ENCODE measurements at regions not wholly inside any gene's neighbourhood (a gene's known extent, or its start where the extent isn't known, plus 50 kb on each side); places are given as distances from the start of the nearest gene placed in this dataset.

DNA sequence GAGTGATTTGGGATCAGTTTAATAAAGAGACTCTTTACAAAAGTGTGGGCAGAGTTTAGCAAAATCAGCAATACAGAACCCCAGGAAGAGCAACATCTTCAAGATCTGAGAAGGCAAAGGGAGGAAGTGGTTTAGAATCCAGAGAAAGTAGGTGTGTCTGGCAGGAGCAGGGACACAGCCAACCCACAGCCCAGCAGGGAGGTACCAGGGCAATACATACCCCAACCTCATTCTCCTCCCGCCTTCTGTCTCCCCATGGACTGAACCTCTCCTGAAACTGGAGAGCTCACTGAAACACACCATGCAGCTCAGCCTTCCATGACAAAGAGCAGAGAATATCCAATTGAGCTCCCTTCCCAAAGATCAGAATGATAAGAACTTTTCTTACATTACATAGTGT lies 283.4 kb downstream of the PRELID2 start (continued):
- TF ChIP-seq JUNB (IDR thresholded peaks at IDR 0.05), result no peak

DNA sequence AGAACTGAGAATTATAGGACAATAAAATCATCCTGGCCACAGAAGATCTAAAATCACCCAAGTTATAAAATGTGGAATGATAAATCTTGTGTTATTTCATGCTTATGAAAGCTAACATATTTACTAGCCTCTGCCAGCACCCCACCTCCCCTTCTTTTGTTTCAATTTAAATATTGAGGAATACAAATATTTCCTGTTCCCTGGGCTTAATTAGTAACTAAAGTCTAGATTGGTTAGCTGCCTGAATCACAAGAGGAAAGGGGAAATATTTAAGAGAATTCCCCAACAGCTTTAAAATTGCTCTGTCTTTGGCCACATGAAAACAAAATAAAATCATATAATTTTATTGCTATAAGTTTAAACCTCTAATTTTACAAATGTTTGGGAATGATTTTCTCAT lies 287.0 kb downstream of the PRELID2 start:
- no peaks in the 10 kb centered on the region for H3K4me1 ChIP-seq
- no peak overlapping the region for H3K4me3 ChIP-seq
- H3K27ac ChIP-seq, result no peak overlapping the region
- H3K9me3 ChIP-seq, result no peaks in the 10 kb centered on the region
- ChIA-PET CTCF (no interaction called here), POLR2A (no interaction called here)
- TF ChIP-seq HOXB5 (CRISPR knock-in tag; IDR thresholded peaks at IDR 0.05) (no peak), SMC3 (IDR thresholded peaks at IDR 0.05) (no peak), HDAC2 (IDR thresholded peaks at IDR 0.05) (no peak)
- FAIRE-seq (no peak), DNase-seq (ENCODE audit: low read depth in 1 of 2, low spot score in 1 of 2) (no peak), ATAC-seq (no peak)
- H3K4me2 ChIP-seq, result no peak overlapping the region

DNA sequence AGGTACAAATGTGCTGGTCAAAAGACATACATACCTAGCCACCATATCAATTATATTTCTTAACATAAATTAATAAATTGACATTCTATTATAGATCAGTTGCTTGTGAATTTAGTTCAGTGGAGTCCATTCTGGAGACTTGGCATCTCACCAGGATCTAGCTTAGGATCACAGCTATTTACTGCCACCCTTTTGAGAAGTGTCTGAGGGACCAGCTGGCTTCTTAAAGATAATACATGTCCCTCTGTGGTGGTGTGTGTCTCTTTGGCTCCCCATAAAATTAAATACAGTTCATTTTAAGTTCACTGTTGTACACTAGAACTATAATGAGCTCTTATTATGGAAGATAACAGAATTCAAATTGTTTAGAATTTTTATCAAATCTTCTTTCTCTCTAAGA lies 290.7 kb downstream of the PRELID2 start:
- no peak for FAIRE-seq
- no peak for DNase-seq (ENCODE audit: low read depth in 1 of 2, low spot score in 1 of 2)
- H3K9me3 ChIP-seq, result no peaks in the 10 kb centered on the region
- ATAC-seq, result no peak
- ChIA-PET POLR2A (no interaction called here), CTCF (no interaction called here)
- H3K4me2 ChIP-seq, result no peak overlapping the region
- H3K4me3 ChIP-seq, result no peak overlapping the region
- TF ChIP-seq, protein P1, sequence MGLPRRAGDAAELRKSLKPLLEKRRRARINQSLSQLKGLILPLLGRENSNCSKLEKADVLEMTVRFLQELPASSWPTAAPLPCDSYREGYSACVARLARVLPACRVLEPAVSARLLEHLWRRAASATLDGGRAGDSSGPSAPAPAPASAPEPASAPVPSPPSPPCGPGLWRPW (IDR thresholded peaks at IDR 0.05), result no peak
- TF ChIP-seq, protein P2, sequence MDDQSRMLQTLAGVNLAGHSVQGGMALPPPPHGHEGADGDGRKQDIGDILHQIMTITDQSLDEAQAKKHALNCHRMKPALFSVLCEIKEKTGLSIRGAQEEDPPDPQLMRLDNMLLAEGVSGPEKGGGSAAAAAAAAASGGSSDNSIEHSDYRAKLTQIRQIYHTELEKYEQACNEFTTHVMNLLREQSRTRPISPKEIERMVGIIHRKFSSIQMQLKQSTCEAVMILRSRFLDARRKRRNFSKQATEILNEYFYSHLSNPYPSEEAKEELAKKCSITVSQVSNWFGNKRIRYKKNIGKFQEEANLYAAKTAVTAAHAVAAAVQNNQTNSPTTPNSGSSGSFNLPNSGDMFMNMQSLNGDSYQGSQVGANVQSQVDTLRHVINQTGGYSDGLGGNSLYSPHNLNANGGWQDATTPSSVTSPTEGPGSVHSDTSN (IDR thresholded peaks at IDR 0.05), result no peak
- no peak overlapping the region for H3K27ac ChIP-seq
- no peaks in the 10 kb centered on the region for H3K4me1 ChIP-seq

DNA sequence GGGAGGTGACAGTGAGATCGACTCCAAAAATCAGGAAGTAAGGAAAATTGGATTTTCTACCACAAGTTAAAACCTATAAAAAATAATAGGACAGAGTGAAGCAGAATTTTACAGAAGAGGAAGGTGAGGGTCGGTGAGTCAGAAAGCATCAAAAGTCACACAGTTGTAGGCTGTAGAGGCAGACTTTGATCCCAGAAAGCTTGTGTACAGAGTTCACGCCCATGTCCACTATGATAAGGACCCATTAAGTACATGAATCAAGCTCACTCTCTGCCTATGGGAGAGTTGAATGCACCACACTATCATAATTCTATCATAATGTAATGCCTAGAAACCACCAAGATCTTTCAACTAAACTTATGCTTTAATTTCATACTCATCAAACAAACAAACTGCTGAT lies 291.2 kb downstream of the PRELID2 start:
- Histone ChIP-seq H3K4me1 (no peaks in the 10 kb centered on the region), H3K27ac (no peak overlapping the region), H3K9me3 (no peaks in the 10 kb centered on the region), H3K4me3 (no peak overlapping the region), H3K4me2 (no peak overlapping the region)
- DNase-seq (ENCODE audit: low read depth in 1 of 2, low spot score in 1 of 2), result no peak
- POLR2A ChIA-PET, result no interaction called here
- no peak for FAIRE-seq
- CTCF ChIA-PET, result no interaction called here
- no peak for ATAC-seq
- WGBS (ENCODE audit: missing lambda C conversion rate), result 39% methylated on average over 3 of the region's 3 CpGs
- TF ChIP-seq HOXB13 (CRISPR knock-in tag; IDR thresholded peaks at IDR 0.05; ENCODE audit: low read depth), result no peak
- no peak for TF ChIP-seq NFE2L2 (conservative IDR thresholded peaks at IDR 0.05; ENCODE audit: low read length)
- no peak for TF ChIP-seq BHLHE40 (IDR thresholded peaks at IDR 0.05; ENCODE audit: low read depth, low read length)

DNA sequence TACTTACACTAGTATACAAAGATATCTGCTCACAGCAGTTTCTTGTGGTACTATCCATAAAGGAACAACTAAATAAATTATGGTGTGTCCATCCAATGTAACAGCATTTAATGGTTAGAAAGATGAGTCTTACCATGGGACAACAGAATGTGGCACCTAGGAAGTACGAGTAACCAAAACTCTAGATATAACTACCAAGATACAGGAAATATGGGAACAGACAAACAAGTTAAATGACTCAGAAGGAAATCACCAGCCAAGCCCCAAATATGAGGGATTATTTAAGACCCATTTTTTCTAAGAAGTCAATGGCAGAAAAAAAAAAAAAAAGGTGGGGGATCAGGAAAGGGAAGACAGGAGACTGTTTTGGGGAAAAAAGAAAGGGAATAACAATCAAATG lies 294.8 kb downstream of the PRELID2 start:
- ATAC-seq, result no peak

More for the DNA sequence above, 294.8 kb downstream of the PRELID2 start:
- H3K4me3 ChIP-seq, result no peak overlapping the region
- no peak for TF ChIP-seq TP53 (CRISPR knock-in tag; IDR thresholded peaks at IDR 0.05)
- TF ChIP-seq, protein P3, sequence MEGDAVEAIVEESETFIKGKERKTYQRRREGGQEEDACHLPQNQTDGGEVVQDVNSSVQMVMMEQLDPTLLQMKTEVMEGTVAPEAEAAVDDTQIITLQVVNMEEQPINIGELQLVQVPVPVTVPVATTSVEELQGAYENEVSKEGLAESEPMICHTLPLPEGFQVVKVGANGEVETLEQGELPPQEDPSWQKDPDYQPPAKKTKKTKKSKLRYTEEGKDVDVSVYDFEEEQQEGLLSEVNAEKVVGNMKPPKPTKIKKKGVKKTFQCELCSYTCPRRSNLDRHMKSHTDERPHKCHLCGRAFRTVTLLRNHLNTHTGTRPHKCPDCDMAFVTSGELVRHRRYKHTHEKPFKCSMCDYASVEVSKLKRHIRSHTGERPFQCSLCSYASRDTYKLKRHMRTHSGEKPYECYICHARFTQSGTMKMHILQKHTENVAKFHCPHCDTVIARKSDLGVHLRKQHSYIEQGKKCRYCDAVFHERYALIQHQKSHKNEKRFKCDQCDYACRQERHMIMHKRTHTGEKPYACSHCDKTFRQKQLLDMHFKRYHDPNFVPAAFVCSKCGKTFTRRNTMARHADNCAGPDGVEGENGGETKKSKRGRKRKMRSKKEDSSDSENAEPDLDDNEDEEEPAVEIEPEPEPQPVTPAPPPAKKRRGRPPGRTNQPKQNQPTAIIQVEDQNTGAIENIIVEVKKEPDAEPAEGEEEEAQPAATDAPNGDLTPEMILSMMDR (IDR thresholded peaks at IDR 0.05), result no peak
- TF ChIP-seq CBX2 (IDR thresholded peaks at IDR 0.05; ENCODE audit: borderline replicate concordance, low read depth), result no peak
- TF ChIP-seq CBX8 (IDR thresholded peaks at IDR 0.05), result no peak
- TF ChIP-seq EHF (CRISPR knock-in tag; IDR thresholded peaks at IDR 0.05), result no peak
- TF ChIP-seq, protein P2 (IDR thresholded peaks at IDR 0.05), result no peak
- TF ChIP-seq, protein P4, sequence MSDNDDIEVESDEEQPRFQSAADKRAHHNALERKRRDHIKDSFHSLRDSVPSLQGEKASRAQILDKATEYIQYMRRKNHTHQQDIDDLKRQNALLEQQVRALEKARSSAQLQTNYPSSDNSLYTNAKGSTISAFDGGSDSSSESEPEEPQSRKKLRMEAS (IDR thresholded peaks at IDR 0.05), result no peak
- TF ChIP-seq EHMT2 (IDR thresholded peaks at IDR 0.05; ENCODE audit: low read depth), result no peak
- no peak for TF ChIP-seq RCOR1 (IDR thresholded peaks at IDR 0.05; ENCODE audit: low read depth, low read length)
- TF ChIP-seq POLR2AphosphoS2 (conservative IDR thresholded peaks at IDR 0.05; ENCODE audit: low read length), result no peak
- TF ChIP-seq PHF8 (IDR thresholded peaks at IDR 0.05; ENCODE audit: borderline replicate concordance, low read depth), result no peak
- TF ChIP-seq, protein P5, sequence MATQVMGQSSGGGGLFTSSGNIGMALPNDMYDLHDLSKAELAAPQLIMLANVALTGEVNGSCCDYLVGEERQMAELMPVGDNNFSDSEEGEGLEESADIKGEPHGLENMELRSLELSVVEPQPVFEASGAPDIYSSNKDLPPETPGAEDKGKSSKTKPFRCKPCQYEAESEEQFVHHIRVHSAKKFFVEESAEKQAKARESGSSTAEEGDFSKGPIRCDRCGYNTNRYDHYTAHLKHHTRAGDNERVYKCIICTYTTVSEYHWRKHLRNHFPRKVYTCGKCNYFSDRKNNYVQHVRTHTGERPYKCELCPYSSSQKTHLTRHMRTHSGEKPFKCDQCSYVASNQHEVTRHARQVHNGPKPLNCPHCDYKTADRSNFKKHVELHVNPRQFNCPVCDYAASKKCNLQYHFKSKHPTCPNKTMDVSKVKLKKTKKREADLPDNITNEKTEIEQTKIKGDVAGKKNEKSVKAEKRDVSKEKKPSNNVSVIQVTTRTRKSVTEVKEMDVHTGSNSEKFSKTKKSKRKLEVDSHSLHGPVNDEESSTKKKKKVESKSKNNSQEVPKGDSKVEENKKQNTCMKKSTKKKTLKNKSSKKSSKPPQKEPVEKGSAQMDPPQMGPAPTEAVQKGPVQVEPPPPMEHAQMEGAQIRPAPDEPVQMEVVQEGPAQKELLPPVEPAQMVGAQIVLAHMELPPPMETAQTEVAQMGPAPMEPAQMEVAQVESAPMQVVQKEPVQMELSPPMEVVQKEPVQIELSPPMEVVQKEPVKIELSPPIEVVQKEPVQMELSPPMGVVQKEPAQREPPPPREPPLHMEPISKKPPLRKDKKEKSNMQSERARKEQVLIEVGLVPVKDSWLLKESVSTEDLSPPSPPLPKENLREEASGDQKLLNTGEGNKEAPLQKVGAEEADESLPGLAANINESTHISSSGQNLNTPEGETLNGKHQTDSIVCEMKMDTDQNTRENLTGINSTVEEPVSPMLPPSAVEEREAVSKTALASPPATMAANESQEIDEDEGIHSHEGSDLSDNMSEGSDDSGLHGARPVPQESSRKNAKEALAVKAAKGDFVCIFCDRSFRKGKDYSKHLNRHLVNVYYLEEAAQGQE (IDR thresholded peaks at IDR 0.05), result no peak
- no peak for TF ChIP-seq ZFP36 (IDR thresholded peaks at IDR 0.05; ENCODE audit: borderline replicate concordance, partially characterized antibody)
- DNase-seq (ENCODE audit: low read depth in 1 of 2, low spot score in 1 of 2), result no peak
- no peak for FAIRE-seq
- ChIA-PET POLR2A (no interaction called here), CTCF (no interaction called here)
- no peaks in the 10 kb centered on the region for H3K4me1 ChIP-seq
- H3K4me2 ChIP-seq, result no peak overlapping the region
- H3K27ac ChIP-seq, result no peak overlapping the region
- peaks cover 7% of the 10 kb centered on the region; the same call in 1 of the 3 replicates for H3K9me3 ChIP-seq
- WGBS (ENCODE audit: missing lambda C conversion rate), result 41% methylated on average over 1 of the region's 1 CpG

Measured in A549 (cell line).